Activated T-cell treated with anti-CD3 and anti-CD28 coated beads, Interleukin-2, amount 50 U/mL, for 4 hours (primary cell): ENCODE measurements at regions not wholly inside any gene's neighbourhood (a gene's known extent, or its start where the extent isn't known, plus 50 kb on each side); places are given as distances from the start of the nearest gene placed in this dataset.

ENCODE experiments used
- ATAC-seq, 2 donors: fragments of 200-7000 bp; cut with Tn5 transposase; one replicate each; pipeline ENCODE4 v1.10.0; 2021
- DNase-seq: peaks from one replicate; pipeline ENCODE4 v3.0.0-alpha.2; 2020
- H3K27me3 Mint-ChIP-seq: one replicate; pipeline ENCODE4 v1.8.0; 2021; ENCODE audit warnings: low read depth, mixed read lengths
- H3K36me3 Mint-ChIP-seq: one replicate; pipeline ENCODE4 v1.8.0; 2022; ENCODE audit warnings: mixed read lengths; ENCODE audit not compliant: insufficient read depth
- H3K4me1 Mint-ChIP-seq: one replicate; pipeline ENCODE4 v1.8.0; 2021; ENCODE audit warnings: low read depth, mixed read lengths
- H3K4me3 Mint-ChIP-seq: one replicate; pipeline ENCODE4 v1.8.0; 2021; ENCODE audit warnings: mild to moderate bottlenecking, moderate library complexity, mixed read lengths
- H3K9me3 Mint-ChIP-seq: one replicate; pipeline ENCODE4 v1.8.0; 2021; ENCODE audit warnings: mixed read lengths

GRCh38 chr7:94054130-94054529, 50.0 kb upstream of the BET1 start:
- DNase-seq (no peak), ATAC-seq (no peak)
- Mint-ChIP-seq H3K4me1 (peaks cover 5% of the 10 kb centered on the region), H3K4me3 (peak overlapping the region; percentile 24), H3K36me3 (no peaks in the 10 kb centered on the region), H3K27me3 (peaks cover 19% of the 10 kb centered on the region), H3K9me3 (no peaks in the 10 kb centered on the region)

- no peaks in the 10 kb centered on the region for H3K36me3 Mint-ChIP-seq
- H3K4me1 Mint-ChIP-seq, result peaks cover 4% of the 10 kb centered on the region
Measured at GRCh38 chr7:94055963-94056362, 51.8 kb upstream of the BET1 start.

GRCh38 chr7:94056796-94057207, 52.6 kb upstream of the BET1 start:
- H3K4me1 Mint-ChIP-seq, result peaks cover 5% of the 10 kb centered on the region
- H3K9me3 Mint-ChIP-seq, result no peaks in the 10 kb centered on the region
- peaks cover 17% of the 10 kb centered on the region for H3K27me3 Mint-ChIP-seq
- H3K36me3 Mint-ChIP-seq, result no peaks in the 10 kb centered on the region
- ATAC-seq (no peak), DNase-seq (no peak)
- no peak overlapping the region for H3K4me3 Mint-ChIP-seq

More at GRCh38 chr7:94055963-94056362, 51.8 kb upstream of the BET1 start:
- no peaks in the 10 kb centered on the region for H3K9me3 Mint-ChIP-seq
- H3K27me3 Mint-ChIP-seq, result peaks cover 10% of the 10 kb centered on the region
- DNase-seq (no peak), ATAC-seq (no peak)
- H3K4me3 Mint-ChIP-seq, result no peak overlapping the region

- ATAC-seq, result no peak
- H3K4me1 Mint-ChIP-seq, result peaks cover 8% of the 10 kb centered on the region
- H3K27me3 Mint-ChIP-seq, result peaks cover 26% of the 10 kb centered on the region
- no peak for DNase-seq
- H3K36me3 Mint-ChIP-seq, result no peaks in the 10 kb centered on the region
- H3K4me3 Mint-ChIP-seq, result no peak overlapping the region
- no peaks in the 10 kb centered on the region for H3K9me3 Mint-ChIP-seq
Measured at GRCh38 chr7:94057955-94058354, 53.8 kb upstream of the BET1 start.

GRCh38 chr7:94059746-94060145, 55.6 kb upstream of the BET1 start:
- no peaks in the 10 kb centered on the region for H3K36me3 Mint-ChIP-seq
- DNase-seq, result no peak
- H3K27me3 Mint-ChIP-seq, result peaks cover 27% of the 10 kb centered on the region
- H3K9me3 Mint-ChIP-seq, result no peaks in the 10 kb centered on the region
- no peak overlapping the region for H3K4me3 Mint-ChIP-seq
- peaks cover 11% of the 10 kb centered on the region for H3K4me1 Mint-ChIP-seq
- no peak for ATAC-seq

- ATAC-seq, result peak; percentile 61 to 69
- DNase-seq, result no peak
- Mint-ChIP-seq H3K36me3 (no peaks in the 10 kb centered on the region), H3K4me1 (peaks cover 19% of the 10 kb centered on the region), H3K4me3 (no peak overlapping the region), H3K9me3 (no peaks in the 10 kb centered on the region), H3K27me3 (peaks cover 31% of the 10 kb centered on the region)
Measured at GRCh38 chr7:94060752-94061151, 56.6 kb upstream of the BET1 start.

GRCh38 chr7:94061326-94061725, 57.2 kb upstream of the BET1 start:
- Mint-ChIP-seq H3K9me3 (no peaks in the 10 kb centered on the region), H3K4me1 (peaks cover 19% of the 10 kb centered on the region), H3K4me3 (no peak overlapping the region), H3K36me3 (no peaks in the 10 kb centered on the region), H3K27me3 (peaks cover 32% of the 10 kb centered on the region)
- ATAC-seq (no peak), DNase-seq (no peak)

GRCh38 chr7:94062372-94062771, 58.2 kb upstream of the BET1 start:
- no peak overlapping the region for H3K4me3 Mint-ChIP-seq
- peaks cover 19% of the 10 kb centered on the region for H3K4me1 Mint-ChIP-seq
- no peaks in the 10 kb centered on the region for H3K36me3 Mint-ChIP-seq
- peaks cover 32% of the 10 kb centered on the region for H3K27me3 Mint-ChIP-seq
- DNase-seq (no peak), ATAC-seq (peak in 1 of 2 donors; percentile 24)
- H3K9me3 Mint-ChIP-seq, result no peaks in the 10 kb centered on the region

GRCh38 chr7:94064541-94065191, 60.5 kb upstream of the BET1 start:
- Mint-ChIP-seq H3K4me1 (peaks cover 19% of the 10 kb centered on the region), H3K9me3 (no peaks in the 10 kb centered on the region), H3K27me3 (peaks cover 38% of the 10 kb centered on the region), H3K36me3 (no peaks in the 10 kb centered on the region), H3K4me3 (no peak overlapping the region)
- ATAC-seq, result no peak
- no peak for DNase-seq

- Mint-ChIP-seq H3K36me3 (no peaks in the 10 kb centered on the region), H3K4me1 (peaks cover 16% of the 10 kb centered on the region), H3K9me3 (no peaks in the 10 kb centered on the region), H3K27me3 (peaks cover 23% of the 10 kb centered on the region), H3K4me3 (no peak overlapping the region)
- no peak for DNase-seq
- ATAC-seq, result no peak
Measured at GRCh38 chr7:94067047-94067446, 62.9 kb upstream of the BET1 start.

- DNase-seq (no peak), ATAC-seq (no peak)
- Mint-ChIP-seq H3K27me3 (peaks cover 19% of the 10 kb centered on the region), H3K36me3 (no peaks in the 10 kb centered on the region), H3K4me1 (peaks cover 14% of the 10 kb centered on the region), H3K9me3 (no peaks in the 10 kb centered on the region), H3K4me3 (no peak overlapping the region)
Measured at GRCh38 chr7:94067506-94067905, 63.4 kb upstream of the BET1 start.

GRCh38 chr7:94069162-94069739, 65.1 kb upstream of the BET1 start:
- Mint-ChIP-seq H3K36me3 (no peaks in the 10 kb centered on the region), H3K4me1 (peaks cover 13% of the 10 kb centered on the region), H3K9me3 (no peaks in the 10 kb centered on the region), H3K27me3 (peaks cover 15% of the 10 kb centered on the region), H3K4me3 (no peak overlapping the region)
- ATAC-seq (no peak), DNase-seq (no peak)

- Mint-ChIP-seq H3K27me3 (peaks cover 13% of the 10 kb centered on the region), H3K36me3 (no peaks in the 10 kb centered on the region), H3K4me1 (no peaks in the 10 kb centered on the region), H3K9me3 (no peaks in the 10 kb centered on the region), H3K4me3 (no peak overlapping the region)
- no peak for DNase-seq
- ATAC-seq, result no peak
Measured at GRCh38 chr7:94080551-94080950, 76.4 kb upstream of the BET1 start.

- Mint-ChIP-seq H3K4me3 (no peak overlapping the region), H3K4me1 (no peaks in the 10 kb centered on the region), H3K36me3 (no peaks in the 10 kb centered on the region), H3K9me3 (no peaks in the 10 kb centered on the region), H3K27me3 (peaks cover 13% of the 10 kb centered on the region)
- ATAC-seq (no peak), DNase-seq (no peak)
Measured at GRCh38 chr7:94082126-94082525, 78.0 kb upstream of the BET1 start.

GRCh38 chr7:94087664-94088352, 83.7 kb upstream of the BET1 start:
- Mint-ChIP-seq H3K36me3 (no peaks in the 10 kb centered on the region), H3K9me3 (no peaks in the 10 kb centered on the region), H3K4me3 (peak overlapping the region; percentile 57), H3K4me1 (peaks cover 11% of the 10 kb centered on the region), H3K27me3 (peaks cover 18% of the 10 kb centered on the region)
- DNase-seq, result peak; percentile 20
- ATAC-seq, result peak; percentile 79 to 89
